Lung microvascular endothelial cell (primary cell): ENCODE measurements at regions not wholly inside any gene's neighbourhood (a gene's known extent, or its start where the extent isn't known, plus 50 kb on each side); places are given as distances from the start of the nearest gene placed in this dataset.
"Not testable (repeated sequence)": the region's sequence is repeated elsewhere in the genome, so short reads cannot be mapped to it uniquely, and the experiment has no call there.

Experiments used
- DNase-seq, 2 donors: peaks; one replicate each; pipeline versions ENCODE4 v3.0.0 to v3.0.0-alpha.2; 2010; ENCODE audit warnings: low read depth in 2 of 2

DNA sequence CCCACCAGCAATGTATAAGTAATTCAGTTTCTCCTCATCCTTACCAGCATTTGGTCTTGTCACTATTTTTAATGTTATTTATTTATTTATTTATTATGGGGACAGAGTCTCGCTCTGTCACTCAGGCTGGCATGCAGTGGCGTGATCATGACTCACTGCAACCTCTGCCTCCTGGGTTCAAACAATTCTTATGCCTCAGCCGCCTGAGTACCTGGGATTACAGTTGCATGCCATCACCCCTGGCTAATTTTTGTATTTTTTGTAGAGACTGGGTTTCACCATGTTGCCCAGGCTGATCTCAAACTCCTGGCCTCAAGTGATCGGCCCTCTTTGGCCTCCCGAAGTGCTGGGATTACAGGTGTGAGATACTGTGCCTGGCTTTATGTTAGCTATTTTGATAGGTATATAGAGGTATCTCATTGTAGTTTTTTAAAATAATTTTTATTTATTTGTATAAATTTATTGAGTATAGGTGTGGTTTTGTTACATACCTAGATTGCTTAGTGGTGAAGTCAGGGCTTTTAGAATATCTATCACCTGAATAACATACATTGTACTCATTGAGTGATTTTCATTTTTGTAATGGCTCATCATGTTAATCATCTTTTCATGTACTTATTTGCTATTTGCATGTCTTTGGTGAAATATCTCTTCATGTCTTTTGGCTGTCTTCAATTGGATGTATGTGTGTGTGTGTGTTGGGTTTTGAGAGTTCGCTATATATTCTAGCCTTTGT is 53.3 kb downstream of the TANC2 start:
- no peak for DNase-seq

GRCh38 chr17:63022567-63022966 is 56.5 kb downstream of the TANC2 start:
- DNase-seq, result no peak

DNA sequence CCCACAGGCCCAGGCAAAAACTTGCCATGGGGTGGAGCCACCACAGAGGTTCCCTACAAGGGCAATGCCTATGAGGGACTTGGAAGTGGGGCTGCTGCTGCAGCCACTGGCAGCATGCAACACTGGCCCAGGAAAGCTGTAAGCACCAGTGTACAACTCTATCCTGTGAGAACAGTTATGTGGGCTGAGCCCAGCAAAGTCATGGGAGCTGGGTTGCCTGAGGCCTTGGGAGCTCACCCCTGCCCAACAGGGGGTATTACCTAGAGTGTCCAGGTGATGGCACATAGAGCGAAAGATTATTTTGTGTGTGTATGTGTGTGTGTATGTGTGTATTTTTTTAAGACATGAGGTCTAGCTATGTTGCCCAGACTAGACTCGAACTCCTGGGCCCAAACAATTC is 57.0 kb downstream of the TANC2 start:
- DNase-seq, result no peak

DNA sequence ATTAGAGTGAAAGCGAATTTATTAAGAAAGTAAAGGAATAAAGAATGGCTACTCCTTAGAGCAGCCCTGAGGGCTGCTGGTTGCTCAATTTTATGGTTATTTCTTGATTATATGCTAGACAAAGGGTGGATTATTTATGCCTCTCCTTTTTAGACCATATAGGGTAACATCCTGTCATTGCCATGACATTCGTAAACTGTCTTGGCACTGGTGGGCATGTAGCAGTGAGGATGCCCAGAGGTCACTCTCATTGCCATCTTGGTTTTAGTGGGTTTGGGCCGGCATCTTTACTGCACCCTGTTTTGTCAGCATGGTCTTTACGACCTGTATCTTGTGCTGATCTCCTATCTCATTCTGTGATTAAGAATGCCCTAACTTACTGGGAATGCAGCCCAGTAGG is 58.2 kb downstream of the TANC2 start:
- DNase-seq, result no peak

GRCh38 chr17:63024716-63025115 is 58.7 kb downstream of the TANC2 start:
- DNase-seq, result no peak

GRCh38 chr17:63025637-63026036 is 59.6 kb downstream of the TANC2 start:
- not testable (repeated sequence) for DNase-seq

DNA sequence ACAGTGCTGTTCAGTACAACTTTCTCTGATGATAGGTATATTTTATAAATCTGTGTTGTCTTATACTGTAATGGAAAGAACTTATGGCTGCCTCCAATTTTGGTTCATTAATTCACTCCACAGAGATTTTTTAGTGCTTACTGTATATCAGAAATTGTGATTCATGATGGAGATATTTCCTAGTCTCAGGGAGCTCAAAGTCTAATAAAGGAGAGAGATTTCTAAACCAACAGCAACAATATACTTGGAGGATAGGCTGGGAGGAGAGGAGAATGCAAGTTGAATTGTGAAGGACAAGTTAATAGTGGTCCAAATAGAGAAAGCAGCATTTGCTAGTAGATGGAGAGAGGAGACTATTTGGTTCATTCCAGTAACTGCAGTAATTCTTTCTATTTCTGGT is 63.5 kb downstream of the TANC2 start:
- DNase-seq, result peak in 1 of 2 donors; percentile 13

GRCh38 chr17:63032142-63032541 is 66.1 kb downstream of the TANC2 start:
- DNase-seq, result no peak

- no peak for DNase-seq
Measured at GRCh38 chr17:63033142-63033541, 67.1 kb downstream of the TANC2 start.

- DNase-seq, result peak in 1 of 2 donors; percentile 28
Measured at GRCh38 chr17:63035271-63035670, 69.2 kb downstream of the TANC2 start.

DNA sequence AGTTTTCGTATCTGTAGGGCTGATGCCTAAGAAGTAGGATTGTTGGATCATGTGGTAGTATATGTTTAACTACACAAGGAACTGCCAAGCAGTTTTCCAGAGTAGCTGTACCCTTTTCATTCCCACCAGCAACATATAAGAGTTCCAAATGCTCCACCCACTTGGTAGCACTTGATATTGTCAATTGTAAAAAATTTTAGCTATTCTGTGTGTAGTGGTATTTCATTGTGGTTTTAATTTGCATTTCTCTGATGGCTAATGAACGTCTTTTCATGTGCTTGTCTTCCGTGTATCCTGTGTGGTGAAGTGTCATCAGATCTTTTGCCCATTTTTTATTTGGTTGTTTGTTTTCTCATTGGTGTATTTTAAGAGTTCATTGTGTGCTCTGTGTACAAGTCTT is 69.7 kb downstream of the TANC2 start:
- DNase-seq, result no peak

DNA sequence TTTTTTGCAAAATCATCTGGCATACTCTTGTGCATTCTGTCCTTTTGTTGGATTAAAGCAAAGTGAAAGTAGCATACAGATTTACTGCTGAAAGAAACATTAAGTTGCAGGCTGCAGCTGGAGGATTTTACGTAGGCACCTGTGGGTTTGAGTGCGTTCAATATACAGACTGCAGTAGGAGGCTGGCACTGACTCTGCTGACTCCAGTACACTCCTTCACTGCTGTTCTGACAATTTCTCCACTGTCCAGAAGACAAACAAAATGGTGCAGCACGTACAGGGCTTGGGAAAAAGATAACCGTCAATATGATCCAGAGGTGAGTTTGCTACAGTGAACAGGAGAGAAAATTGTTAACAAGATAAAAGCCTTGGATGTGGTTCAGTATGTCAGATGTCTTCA is 73.3 kb downstream of the TANC2 start:
- DNase-seq, result no peak

DNA sequence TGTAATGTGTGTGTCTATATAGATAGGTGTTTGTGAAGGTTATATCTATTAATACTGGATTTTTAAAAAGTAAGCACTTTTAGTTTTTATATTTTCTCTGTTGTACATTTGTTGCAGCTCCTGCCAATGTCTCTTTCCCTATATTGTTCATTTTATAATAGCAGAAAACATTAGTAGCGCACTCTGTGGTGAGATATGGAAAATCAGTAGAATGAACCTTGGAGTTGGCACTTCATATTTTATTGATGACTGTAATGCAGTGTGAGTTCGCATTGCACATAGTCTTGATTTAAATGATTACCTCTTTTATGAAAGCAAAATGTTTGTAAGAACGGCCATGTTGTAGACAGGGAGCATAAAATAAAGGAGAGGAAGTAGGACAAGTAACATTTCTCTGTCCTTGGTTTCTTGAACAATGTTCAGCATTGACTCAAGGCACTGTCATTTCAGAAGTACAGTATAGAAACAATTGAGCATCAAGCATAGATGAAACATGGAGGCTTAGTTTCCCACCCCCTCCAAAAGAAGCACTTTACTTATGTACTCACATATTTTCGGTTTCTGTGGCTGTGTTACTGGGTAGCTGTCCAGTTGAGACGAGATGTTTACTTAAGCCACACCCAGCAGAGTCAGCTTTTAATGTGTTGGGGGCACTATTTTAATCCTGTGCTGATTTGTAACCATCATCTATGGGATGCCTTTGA is 74.0 kb downstream of the TANC2 start:
- DNase-seq, result peak; percentile 4 to 21

- no peak for DNase-seq
Measured at GRCh38 chr17:63040816-63041215, 74.8 kb downstream of the TANC2 start.

DNA sequence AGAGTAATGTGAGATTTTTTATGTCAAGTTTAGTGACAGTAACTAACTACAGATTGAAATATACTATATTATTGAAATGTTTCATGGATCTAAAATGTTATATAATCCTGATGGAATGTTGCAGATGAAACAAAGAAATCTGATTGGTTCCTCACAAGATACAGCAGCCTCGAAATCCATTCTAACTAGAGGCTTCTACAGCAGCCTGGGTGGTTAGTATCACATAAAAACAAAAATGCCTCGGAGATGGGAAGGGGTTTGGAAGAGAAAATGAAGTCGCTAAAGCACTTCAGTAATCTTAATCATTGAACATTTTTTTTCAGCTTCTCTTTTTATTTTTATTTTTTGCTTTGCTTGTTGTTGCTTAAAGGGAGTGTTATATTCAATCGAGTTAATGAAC is 75.2 kb downstream of the TANC2 start:
- DNase-seq, result no peak

DNA sequence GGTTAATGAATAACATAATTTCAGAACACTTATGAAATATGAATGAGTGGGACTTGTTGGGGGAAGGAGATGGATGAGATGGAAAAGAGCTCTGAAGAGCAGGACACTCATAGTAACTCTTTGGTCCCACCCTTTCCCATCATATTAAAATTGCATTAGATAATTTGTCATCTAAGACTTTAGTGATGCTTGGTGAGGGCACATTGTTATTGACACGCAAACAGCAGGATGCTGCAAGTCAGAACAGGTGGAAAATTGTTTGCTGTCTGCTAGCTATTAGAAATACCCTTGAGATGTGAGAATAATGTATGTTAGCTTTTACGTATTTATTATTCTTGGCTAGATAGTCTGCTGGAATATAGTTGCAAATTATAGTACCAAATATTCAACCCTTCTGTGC is 75.7 kb downstream of the TANC2 start:
- DNase-seq, result no peak

- no peak for DNase-seq
Measured at GRCh38 chr17:63042256-63042812, 76.3 kb downstream of the TANC2 start.

- DNase-seq, result not testable (repeated sequence)
Measured at GRCh38 chr17:63057560-63057959, 91.5 kb downstream of the TANC2 start.

- DNase-seq, result no peak
Measured at GRCh38 chr17:63066158-63066813, 100.3 kb downstream of the TANC2 start.

GRCh38 chr17:63069245-63069644 is 103.2 kb downstream of the TANC2 start:
- no peak for DNase-seq

DNA sequence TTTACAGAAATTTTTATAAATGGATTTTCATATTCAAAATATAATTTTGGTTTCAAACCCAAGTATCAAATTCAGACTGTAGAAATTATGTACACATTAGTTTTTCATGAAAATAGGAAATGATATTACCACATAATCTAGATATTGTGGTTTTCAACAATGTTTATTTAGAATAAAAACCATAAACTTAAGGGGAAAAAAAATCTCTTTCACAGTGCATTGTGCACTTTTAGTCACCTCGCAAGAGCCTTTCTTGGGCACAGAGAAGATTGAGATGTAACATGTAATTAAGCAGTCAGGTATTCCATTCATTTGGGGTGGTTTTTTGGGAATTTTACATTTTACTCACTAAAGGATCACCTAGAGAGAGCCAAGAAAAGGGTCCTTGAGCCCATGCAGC is 104.0 kb downstream of the TANC2 start:
- no peak for DNase-seq

- no peak for DNase-seq
Measured at GRCh38 chr17:63071797-63072196, 105.8 kb downstream of the TANC2 start.
